HG02798 (cell line): ENCODE measurements at regions not wholly inside any gene's neighbourhood (a gene's known extent, or its start where the extent isn't known, plus 50 kb on each side); places are given as distances from the start of the nearest gene placed in this dataset.

Source experiments
- ATAC-seq: cut with Tn5 transposase; IDR thresholded peaks from one replicate; pipeline ENCODE4 v1.9.1; 2021; ENCODE audit warnings: mild to moderate bottlenecking; ENCODE audit not compliant: unreplicated experiment, poor library complexity

GRCh38 chr13:72284791-72285190 is 417.8 kb upstream of the DACH1 start:
- no peak for ATAC-seq

GRCh38 chr13:72261732-72262131 is 394.7 kb upstream of the DACH1 start:
- ATAC-seq: no peak

- no peak for ATAC-seq
Observed at GRCh38 chr13:72259528-72259927, 392.5 kb upstream of the DACH1 start.

DNA sequence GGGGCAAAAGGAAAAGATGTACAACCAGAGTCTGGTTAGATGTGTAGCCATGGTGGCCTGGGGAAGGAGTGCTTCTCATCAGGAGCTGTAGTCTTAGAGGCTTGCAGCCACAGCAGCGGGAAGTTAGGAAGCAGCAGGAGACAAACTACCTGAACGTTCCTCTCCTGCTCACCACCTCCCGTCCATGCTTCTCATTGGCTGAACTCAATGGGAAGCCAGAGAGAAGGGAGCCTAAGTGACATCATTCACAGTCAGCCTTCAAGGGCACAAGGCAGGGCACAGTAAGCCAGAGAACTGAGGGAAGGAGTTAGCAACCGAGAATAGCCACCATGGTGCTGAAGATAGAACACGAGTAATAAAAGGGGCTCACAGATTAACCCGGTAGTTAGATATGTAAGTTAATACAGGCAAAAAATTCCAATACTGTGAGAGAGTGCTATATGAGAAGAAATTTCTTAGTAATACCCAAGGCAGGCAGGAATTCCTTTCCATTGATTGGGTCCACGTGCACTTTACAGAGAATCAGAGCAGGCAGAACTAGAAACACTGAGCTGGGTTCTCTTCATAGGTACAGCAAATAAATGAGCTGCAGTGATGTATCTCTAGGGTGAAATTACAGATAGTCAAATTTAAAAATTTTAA is 391.5 kb upstream of the DACH1 start:
- ATAC-seq: no peak

DNA sequence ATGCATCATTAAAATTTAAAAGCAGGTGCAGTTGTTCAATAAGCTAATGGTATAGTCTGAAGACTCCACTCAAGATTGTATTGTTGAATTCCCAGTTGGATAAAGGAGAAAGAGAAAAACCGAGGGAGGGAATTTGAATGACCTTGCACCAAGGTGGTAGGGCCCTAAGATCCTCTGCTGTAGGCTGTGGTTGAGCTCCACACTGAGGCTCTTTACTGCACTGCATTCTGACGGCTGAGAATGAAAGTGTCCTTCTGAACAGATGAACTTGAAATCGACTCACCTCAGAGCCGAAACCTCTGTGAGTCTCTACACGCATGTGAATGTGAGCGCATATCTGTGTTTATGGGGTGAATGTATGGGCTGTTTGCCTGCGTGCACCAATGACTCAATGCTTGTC is 388.9 kb upstream of the DACH1 start:
- ATAC-seq: peak; percentile 51

GRCh38 chr13:72253754-72254153 is 386.8 kb upstream of the DACH1 start:
- ATAC-seq: no peak

DNA sequence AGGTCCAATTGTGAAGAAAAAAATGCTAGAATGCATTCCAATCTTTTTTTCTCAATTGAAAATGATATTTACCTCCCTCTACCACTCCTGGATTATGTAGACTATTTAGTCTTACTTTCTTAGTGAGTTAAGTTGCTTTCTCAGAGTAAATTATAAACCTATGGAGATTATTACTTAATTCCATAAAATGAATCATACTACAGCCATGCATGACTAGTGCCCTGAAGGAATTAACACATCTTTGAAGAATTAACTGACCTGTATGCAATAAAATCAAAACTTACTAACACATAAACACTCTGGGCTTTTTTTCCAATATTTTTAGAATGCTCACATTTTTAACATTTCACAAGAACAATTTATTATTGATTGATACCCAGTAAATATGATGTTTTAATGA is 379.4 kb upstream of the DACH1 start:
- no peak for ATAC-seq

DNA sequence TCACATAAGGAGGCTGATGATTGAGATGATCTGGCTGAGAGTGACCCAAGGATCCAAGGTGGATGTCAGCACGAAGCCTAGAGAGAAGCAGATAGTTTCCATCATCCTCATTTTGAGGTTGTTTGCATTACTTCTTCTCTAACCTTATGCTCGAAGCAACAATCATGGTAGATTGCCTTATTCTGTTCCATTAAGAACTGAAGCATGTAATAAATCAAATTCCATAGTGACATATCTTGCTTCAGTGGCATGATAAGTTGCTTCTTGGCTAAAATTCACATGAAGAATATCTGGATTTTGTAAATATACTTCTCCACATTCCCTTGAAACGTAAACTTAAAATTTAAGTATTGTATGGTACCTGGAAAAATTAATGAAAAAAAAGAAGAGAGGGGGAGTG is 377.8 kb upstream of the DACH1 start:
- no peak for ATAC-seq

- ATAC-seq: no peak
Observed at GRCh38 chr13:72230131-72230530, 363.1 kb upstream of the DACH1 start.

DNA sequence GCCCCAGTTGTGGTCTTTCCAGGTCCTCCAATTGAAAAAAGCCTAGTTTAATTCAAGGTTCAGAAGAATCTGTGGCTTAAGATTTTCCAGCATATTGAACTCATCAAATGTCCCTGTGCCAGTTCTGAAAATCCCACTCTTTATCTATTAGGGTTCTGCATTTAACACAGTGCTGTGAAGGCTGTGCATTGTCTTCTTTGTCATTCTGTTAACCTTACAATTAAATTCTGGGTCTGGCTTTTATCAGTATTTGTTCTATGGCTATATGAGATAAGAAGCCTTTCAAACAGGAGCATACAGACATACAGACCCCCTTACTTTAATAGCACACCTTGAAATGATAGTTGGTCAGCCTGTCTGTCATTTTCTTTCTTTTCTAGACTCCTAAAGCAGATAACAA is 362.1 kb upstream of the DACH1 start:
- ATAC-seq: no peak

DNA sequence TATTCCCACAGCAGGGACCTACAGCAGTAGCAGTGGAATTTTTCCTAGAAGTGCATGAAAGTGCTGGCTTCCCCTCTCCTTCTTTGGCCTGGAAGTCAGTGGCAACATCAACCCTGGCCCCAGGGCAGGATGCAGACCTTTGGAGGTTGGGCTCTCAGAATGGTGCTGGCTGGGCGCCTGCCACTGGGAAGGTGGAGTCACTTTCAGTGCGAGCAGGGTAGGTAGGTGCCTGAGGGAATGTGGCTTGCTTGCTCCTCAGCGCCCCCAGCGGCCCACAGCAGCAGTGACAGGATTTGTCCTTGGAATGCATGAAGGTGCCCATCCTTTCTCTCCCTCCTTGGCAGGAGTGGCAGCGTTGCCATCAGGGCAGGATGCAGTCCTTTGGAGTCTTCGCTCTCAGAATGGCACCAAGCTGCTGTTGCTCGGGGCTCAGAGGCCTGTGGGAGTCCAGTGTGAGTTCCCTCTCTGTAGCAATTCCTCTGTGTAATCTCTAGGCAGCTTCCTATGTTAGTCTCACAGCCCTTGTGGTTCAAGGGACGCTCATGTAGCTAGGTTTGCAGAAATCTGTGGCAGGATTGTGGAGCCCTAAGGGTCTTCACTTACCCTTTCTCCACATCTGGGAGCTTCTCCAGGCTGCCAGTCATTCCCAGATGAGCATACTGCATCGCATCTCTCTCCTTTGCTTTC is 354.4 kb upstream of the DACH1 start:
- peak; percentile 59 for ATAC-seq

DNA sequence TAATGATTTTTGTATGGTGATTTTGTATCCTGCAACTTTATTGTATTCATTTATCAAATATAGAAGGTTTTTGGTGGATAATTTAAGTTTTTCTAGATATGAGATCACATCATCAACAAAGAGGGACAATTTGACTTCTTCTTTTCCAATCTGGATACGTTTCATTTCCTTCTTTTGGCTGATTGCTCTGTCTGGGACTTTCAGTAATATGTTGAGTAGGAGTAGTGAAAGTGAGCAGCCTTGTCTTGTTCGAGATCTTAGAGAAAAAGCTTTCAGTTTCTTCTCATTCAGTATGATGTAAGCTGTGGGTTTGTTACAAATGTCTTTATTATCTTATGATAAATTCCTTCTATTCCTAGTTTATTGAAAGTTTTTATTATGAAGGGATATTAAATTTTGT is 352.0 kb upstream of the DACH1 start:
- peak; percentile 81 for ATAC-seq

DNA sequence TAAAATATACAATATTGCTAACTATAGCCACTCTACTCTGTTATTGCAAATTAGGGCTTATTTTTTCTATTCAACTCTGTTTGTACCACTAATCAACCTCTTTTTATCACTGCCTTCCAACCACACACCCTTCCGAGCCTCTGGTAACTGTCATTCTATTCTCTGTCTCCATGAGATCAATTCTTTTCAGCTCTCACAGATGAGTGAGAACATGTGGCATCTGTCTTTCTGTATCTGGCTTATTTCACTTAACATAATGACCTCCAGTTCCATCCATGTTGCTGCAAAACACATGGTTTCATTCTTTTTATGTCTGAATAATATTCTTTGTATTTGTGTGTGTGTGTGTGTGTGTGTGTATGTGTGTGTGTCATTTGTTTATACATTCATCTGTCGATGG is 350.1 kb upstream of the DACH1 start:
- no peak for ATAC-seq

DNA sequence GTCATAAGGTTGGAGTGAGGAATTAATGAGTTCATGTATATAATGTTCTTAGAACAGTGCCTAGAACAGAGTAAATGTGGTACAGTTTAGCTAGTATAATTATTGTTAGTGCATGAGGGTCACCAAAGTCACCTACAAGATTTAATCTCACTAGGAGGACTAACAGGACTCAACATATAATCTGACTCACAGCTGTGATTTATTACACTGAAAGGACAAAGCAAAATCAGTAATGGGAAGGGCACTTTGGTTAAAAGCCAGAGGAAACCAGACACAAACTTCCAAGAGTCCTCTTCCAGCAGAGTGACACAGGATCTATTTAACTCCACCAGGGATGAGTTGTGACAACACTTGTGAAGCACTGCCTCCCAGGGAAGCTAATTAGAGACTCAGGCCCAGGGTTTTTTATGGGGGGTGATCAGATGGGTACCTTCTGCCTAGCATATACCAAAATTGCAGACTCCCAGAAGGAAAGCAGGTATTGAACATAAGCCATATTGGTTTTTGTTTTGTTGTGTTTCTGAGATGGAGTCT is 341.2 kb upstream of the DACH1 start:
- ATAC-seq: no peak

GRCh38 chr13:72205773-72206172 is 338.8 kb upstream of the DACH1 start:
- ATAC-seq: no peak

- ATAC-seq: no peak
Observed at GRCh38 chr13:72204291-72204690, 337.3 kb upstream of the DACH1 start.

DNA sequence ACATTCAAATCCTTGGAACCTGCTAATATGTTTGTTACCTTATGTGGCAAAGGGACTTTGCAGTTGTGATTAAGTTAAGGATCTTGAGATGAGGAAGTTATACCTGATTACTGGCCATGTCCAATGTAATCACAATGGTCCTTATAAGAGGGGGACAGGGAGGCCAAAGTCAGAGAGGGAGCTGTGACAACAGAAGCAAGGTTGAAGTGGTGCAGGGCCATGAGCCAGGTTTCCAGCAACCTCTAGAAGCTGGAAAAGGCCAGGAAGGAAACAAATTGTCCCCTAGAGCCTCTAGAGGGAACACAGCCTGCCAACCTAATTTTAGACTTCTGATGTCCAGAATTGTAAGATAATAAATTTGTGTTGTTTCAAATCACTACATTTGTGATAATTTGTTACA is 334.7 kb upstream of the DACH1 start:
- no peak for ATAC-seq

DNA sequence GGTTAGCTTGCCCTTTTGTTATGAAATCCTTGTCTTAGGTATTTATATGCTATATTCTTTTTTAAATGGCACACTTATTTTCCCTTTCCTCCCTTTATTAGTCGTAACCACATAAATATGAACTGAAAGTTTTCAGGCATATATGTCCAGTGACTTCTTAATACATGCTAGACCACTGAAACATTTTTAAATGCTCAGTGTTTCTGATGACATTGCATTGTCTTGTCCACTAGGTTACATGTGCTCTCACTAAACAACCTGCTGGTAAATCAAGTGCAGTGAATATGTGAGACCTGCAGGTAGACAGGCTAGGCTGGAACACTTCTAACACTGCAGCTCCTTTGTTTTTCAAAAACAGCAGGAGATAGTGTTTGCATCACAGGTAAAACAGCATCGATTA is 332.6 kb upstream of the DACH1 start:
- ATAC-seq: no peak

GRCh38 chr13:72198967-72199560 is 332.1 kb upstream of the DACH1 start:
- ATAC-seq: no peak

GRCh38 chr13:72198042-72198441 is 331.0 kb upstream of the DACH1 start:
- ATAC-seq: no peak

DNA sequence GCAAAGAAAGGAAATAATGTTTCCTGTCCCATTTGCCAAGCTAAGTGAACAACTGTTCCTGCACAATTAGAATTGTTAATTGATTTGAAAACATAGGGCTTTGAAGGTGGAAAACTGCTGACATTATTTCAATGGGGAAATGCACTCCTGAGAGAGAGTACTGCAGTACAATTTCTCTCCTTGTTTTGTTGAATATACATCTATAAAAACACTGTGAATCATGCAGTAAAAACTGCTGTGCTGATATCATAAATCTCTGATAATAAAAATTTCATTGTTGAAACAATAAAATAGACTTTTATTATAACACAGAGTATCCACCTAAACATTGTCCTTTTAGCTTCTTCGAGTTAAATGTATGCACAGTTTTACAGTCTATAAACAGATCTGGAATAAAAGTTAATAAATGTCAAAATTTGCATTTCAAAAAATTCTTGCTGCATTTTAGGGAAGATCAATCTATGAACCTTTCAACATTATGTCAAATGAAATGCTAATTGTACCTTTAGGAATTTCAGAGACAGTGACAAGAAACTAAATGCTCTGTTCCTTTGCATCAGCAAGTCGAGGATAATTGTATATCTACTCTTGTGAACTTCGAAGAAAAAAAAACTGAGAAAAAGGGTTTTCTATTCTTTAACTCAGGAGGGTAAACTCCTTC is 328.2 kb upstream of the DACH1 start:
- no peak for ATAC-seq
